COR-L47 (cell line): ENCODE measurements at regions not wholly inside any gene's neighbourhood (a gene's known extent, or its start where the extent isn't known, plus 50 kb on each side); places are given as distances from the start of the nearest gene placed in this dataset.

Experiments
- DNase-seq: peaks from one replicate; lab custom pipeline; 2025; lab: John Stamatoyannopoulos, UW

DNA sequence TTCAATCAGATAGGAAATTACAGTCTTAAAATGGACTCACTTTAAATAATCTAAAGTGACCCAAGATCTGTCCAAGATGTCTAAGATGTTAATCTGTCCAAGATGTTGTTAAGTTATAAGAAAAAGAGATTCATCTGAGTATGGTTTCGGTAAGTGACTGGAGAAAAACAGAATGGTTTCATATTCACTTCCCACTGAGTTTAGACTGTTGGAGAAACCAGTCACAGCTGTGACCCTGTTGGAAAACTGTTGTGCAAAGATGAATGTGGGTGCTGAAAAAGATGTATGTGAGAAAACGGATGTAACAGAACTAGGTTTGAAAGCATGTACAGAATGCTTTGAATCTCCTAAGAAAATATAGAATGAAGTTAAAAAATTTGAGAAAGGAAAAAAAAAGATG lies 325.9 kb downstream of the COL12A1 start:
- DNase-seq: no peak

DNA sequence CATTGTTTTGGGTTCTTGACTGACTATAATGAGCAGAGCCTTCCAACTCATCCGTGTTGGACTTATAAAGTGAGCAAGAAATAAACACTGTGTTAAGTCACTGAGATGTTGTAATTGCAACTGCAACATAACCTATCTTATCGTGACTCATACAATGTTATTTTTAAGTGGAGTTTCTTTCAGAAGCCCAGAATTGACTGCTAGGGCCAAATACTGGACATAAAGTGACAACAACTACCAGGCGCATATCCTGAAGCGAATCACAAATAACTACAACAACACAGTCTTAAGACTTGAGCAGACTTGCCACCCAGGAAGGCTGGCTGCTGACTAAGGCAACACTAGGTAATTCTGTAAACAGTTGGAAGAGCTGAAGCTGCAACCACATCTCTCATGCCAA lies 326.6 kb downstream of the COL12A1 start:
- DNase-seq: no peak

DNA sequence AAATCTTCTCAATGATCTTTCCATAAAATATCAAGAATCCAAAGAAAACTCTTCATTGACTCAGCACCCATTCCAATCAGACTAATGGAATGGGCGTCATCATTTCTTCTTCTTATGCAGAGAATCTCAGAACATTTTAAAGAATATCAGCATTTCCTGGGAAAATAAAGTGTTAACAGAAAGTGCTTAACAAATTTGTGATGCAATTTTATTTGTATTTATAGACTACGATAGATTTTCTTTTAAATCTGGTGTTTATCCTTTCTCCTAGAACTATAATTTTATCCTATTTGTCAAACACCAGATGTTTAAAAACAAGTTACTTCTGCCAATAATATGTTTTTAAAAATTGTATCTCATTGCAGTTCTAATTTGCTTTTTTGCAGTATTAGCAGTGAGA lies 330.7 kb downstream of the COL12A1 start:
- DNase-seq: no peak

DNA sequence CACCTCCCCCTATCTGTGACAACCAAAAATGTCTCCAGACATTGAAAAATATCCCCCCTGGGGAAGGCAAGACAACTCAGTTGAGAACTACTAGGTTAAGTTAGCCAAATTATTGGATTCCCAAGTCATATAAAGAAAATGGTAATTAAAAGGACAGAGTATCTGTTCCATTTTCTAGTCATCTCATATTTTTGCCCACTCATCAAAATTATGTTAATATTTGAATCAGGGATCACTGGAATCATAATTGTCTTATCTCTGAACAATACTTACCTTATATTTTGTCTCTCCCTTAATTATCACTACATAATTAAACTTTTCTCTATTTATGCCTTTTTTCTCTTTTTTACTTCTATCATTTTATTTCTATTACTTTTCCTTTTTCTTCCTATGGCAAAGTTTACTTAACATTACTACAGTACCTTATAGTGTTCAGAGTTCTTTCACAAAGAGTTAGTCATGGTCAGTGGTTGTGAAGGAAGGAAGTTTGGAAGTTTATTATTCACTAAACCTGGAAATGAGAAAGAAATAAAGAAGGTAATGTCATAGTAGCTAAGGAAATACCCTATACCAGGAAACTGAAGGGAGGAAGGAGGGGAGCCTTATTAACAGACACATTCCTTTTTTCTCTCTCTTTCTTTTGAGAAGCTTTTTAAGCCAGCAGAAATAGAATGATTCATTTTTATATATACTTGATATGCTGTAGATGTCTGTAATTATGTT lies 332.9 kb downstream of the COL12A1 start:
- DNase-seq: no peak

DNA sequence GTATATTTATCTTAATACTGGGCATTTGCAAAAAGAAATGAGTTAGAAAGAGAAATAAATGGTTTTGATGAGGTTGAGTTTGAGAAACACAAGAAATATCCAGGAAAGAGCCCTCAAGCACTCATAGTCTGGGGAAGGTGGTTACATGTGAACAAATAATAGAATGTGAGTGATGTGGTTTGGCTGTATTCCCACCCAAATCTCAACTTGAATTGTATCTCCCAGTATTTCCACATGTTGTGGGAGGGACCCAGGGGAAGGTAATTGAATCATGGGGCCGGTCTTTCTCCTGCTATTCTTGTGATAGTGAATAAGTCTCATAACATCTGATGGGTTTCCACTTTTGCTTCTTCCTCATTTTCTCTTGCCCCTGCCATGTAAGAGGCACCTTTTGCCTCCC lies 334.1 kb downstream of the COL12A1 start:
- no peak for DNase-seq

DNA sequence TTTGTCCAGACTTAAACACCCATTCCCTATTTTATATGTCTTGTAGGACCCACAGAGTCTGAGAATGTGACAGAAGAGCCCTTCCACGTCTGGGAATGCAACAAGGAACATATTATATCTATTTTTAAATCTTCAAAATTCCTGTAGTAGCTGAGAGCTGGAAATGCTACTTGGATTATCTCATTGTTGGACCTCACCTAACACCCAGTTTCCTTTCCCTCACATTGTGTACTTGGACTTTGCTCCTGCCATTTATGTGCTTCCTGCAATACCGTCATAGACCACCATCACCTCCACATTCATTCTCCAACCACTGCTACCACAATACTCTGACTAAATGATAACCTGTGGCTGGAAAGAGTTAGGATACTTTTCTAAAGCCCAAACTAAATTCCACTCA lies 335.4 kb downstream of the COL12A1 start:
- DNase-seq: no peak

DNA sequence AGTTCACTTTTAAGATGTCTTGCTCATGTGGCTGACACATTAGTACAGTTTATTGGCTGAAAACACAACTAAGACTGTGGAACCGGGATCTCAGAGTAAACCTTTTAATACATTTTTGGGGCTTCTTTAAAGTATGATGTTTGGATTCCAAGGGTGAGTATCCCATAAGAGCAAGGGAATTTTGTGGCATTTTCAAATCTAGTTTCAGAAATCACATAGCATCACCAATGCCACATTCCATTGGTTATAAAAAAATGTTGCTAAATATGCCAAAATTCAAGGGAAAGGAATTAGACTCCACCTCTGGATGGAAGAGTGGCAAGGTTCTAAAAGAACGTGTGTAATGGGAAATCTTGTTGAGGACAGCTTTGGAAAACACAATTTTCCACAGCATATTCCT lies 338.6 kb downstream of the COL12A1 start:
- no peak for DNase-seq

DNA sequence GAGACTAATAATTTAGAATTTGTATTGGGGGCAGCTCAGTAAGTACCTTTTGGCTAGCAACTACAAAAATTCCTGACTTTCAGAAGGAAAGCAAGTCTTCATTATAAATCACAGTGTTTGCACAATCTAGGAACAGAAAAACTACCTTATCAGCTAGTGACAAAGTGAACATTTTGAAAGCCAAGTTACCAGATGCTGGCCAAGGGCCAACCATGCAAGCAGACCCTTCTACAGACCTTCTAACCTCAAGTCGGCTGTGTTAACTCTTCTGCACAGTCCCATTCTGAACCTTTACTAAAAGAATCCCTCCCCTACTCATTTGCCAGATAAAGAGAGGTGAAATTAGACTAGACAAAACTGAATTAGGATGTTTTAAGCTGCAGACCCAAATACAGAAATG lies 341.9 kb downstream of the COL12A1 start:
- DNase-seq: no peak

DNA sequence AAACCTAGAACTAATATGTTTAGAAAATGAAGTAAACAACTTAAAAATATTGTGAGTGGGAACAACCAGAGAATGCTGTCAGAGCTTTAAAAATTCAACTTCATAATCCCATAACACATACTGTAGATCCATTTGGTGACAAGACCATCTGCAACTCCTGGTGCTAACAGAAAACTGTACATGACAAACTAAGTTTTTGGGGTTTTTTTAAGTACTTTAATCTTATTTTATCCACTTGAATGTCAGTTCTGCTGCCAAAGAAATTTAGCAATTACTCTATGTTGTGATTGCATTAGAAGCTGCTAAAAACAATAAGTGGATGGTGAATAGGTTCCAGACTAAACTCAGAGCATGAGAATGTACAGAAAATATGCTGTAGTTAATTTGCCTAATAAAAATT lies 345.4 kb downstream of the COL12A1 start:
- DNase-seq: no peak

DNA sequence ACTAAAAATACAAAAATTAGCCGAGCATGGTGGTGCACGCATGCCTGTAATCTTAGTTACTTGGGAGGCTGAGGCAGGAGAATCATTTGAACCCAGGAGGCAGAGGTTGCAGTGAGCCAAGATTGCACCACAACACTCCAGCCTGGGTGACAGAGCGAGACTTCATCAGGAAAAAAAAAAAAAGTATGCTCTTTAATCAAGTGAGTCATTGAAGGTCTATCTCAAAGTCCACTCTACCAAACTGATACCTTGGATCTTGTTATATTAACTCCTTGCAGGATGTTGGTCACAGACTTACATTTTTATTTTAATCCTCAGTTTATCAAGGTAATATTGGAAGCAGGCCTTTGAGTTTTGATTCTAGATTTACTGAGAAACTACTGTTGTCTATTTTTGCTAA lies 348.7 kb downstream of the COL12A1 start:
- no peak for DNase-seq

DNA sequence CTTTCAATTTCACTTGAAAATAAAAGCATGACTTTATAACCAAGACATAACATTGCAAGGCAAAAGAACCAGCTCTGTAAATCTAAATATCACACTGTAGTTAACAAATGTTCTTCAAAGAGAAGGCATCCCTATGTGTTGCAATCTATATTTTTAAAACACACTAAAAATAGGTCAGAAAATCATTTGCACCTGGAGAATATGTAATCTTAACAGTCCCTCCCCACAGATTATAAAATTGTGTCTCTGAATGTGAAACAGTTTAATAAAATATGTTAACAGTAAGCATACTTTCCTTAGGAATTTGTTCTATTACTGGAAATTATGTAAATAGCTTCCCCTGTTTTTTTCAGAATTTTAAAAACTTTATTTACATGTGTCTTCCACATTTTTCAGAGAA lies 351.9 kb downstream of the COL12A1 start:
- DNase-seq: no peak

DNA sequence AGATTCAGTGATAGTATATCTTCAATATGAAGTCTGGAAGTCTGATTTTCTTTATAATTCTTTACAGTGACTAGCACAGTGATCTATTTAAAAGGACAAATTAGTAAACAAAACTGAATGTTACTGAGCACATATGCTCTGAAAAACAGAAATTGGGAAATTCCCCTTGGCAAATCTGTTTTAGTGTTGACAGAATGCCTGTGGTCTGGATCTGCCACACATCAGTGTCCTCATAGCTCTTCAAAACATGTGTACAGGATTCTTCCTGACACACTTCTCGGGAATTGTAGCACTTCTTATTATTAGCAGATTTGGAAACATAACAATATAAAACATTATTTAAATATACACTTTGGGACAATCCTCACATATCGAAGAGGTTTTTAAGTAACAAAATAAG lies 354.3 kb downstream of the COL12A1 start:
- DNase-seq: no peak

DNA sequence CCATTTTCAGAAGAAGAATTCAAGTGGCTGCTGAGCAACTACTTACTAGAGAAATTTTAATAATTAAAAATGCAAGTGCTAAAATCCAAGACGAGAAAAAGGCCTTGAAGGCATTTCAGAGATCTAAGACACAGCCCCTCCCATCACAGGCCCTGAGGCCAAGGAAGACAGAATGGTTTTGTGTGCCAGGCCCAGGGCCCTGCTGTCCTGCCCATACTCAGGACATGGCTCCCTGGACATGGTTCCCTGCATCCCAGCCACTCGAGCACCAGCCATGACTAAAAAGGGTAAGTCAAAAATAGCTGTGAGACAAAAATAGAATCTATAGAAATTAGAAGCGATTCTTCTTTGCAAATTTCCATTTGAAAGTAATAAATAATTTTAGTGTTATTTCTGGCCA lies 364.9 kb downstream of the COL12A1 start:
- DNase-seq: no peak

DNA sequence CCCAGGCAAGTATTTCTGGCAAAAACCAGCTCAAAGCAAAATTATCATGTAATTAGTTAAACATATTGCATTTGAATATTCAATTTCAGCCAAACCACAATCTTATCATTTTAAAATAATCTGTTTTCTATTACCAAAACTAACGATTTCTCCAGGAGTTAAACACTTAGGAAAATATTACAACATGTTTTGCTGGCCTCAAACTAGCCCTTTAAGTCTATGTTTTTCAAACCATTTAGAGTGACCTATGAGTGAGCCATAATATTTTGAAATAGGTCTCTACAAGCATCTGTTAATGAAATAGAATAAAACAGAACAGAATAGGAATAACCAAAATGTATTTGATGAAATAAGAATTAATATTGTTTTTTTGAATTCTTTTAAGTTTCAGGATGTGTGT lies 370.9 kb downstream of the COL12A1 start:
- no peak for DNase-seq

DNA sequence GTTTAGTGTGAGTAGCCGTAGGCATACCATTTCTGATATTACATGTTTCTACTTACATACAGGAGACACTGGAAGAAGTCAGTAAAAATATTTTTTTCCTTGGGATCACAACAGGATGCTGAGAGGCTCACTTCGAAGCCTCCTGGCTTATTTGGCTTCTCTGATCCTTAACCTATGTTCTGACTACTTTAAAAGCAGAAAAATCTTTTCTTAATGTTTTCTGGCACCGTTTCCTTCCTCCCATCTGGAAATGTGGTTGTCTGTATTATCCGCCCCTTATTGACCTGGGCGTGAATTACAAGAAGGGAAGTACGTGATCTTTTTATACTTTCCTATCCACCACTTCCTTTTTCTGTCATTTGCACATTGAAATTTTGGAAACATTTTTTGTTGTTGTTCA lies 379.6 kb downstream of the COL12A1 start:
- DNase-seq: no peak

DNA sequence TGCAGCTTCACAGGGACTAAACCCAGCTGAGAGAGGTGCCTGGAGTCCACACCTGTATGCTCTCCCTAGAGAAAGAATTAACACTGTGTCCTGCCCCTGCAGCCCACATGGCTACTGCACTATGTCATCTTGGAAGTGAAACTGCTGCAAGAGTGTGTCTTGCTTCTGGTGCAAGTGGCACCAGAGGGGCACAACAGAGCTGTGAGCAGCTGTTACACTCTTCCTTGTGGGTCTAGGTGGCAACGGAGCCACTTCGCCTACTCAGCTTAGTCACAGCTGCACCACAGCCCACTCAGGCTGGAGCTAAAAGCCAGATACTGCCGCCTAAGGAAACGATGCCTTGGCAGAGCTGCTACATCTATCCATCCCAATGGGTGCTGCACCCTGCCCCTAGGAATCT lies 391.4 kb downstream of the COL12A1 start:
- DNase-seq: no peak

DNA sequence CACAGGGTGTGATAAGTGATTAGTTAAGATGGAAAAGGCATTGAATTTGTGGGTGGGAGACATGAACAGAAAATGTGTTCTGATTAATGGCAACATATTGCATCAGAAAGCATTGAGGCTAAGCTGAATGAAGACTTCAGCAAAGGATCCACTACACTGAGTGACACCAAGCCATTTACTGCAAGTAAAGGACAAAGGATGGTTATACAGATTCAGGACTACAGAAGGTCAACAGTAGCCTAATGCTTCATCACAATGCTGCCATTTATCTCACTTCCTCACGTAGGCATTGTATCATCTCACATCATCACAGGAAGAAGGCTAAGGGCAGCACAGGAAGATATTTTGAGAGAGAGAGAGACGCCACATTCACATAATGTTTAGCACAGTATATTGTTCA lies 398.2 kb downstream of the COL12A1 start:
- DNase-seq: no peak

DNA sequence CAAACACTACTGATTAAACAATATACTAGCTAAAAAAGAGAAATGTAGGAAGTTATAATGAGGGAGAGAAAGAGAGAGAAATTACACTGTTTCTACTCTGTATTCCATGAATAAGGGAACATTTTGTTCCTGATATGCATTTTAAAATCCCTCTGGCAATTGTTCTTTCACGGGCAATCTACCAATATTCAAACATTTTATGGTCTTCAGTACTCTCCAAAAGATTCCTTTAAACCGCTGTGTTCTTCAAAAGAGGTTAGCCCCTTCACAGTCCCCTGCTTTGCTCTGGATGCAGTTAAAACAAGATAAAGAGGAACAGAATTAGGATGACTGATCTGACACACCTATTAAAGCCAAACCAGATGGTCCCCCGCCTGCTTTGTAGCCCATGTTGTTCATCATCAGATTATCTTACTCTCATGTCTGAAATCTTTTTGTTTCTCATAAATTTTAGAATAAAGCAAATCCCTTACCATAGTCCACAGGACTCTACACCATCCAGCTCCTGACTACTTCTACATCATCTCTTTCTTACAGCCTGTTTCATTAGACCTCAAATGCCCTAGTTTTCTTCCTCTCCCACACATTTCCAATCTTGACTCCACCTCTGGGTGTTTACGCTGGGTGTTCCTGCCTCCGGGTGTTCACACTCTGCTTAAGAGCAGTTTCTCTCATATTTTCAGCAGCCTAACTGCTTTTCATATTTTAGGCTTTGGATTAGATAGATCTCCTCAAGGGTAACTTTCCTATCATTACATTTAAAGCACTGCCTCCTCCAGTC lies 399.7 kb downstream of the COL12A1 start:
- DNase-seq: no peak

DNA sequence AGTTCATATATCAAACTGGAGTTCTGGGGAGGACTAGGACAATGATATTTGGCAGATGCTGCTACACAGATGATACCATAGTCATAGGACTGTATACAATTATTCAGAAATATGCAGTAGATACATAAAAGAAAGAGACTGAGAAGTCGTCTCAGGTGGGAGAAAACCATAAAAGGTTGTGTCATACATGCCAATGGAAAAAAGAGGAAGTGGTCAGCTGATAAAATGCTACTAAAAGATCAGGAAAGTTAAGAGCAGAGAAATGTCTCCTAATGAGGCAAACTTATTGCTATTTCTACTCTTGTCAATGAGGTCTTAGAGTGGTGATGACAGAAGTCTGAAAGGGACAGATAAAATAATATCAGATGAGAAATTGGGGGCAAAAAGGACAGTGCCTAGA lies 407.6 kb downstream of the COL12A1 start:
- no peak for DNase-seq

DNA sequence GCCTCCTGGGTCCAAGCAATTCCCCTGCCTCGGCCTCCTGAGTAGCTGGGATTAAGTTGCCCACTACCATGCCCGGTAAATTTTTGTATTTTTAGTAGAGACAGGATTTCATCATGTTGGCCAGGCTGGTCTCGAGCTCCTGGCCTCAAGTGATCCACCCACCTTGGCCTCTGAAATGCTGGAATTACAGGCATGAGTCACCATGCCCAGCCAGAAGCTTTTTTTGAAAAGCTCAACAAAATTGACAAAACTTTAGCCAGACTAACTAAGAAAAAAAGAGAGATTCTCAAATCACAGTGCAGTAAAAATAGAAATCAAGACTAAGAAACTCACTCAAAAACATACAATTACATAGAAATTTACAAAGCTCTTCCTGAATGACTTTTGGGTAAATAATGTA lies 420.6 kb downstream of the COL12A1 start:
- DNase-seq: no peak

DNA sequence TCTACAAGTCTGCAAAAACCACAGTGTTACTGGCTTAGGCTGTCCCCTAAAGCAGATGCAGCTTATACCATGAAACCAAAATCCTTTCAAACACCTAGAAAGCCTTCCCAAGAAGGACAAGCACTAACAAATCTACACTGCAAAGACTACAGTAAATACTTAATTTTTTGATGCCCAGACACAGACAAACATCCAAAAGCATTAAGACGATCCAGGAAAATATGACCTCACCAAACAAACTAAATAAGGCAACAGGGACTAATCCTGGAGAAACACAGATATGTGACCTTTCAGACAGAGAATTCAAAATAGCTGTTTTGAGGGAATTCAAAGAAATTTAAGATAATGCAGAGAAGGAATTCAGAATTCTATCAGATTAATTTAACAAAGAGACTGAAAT lies 423.5 kb downstream of the COL12A1 start:
- DNase-seq: no peak

DNA sequence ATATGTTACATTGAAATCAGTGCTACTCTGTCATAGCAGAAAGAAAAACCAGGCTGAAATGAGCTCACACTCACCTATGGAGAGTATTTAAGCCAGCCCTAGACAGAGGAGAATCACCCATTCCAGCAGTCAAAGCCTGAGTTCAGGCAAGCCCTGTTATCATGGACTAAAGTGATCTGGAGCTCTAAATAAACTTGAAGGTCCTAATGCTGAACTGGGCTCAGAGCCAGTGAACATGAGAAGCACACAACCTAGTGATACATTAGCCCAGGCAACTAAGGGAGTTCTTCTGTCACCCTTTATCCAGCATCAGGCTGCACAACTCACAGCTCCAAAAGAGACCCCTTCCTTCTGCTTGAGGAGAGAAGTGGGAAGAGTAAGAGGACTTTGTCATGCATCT lies 425.0 kb downstream of the COL12A1 start:
- no peak for DNase-seq

DNA sequence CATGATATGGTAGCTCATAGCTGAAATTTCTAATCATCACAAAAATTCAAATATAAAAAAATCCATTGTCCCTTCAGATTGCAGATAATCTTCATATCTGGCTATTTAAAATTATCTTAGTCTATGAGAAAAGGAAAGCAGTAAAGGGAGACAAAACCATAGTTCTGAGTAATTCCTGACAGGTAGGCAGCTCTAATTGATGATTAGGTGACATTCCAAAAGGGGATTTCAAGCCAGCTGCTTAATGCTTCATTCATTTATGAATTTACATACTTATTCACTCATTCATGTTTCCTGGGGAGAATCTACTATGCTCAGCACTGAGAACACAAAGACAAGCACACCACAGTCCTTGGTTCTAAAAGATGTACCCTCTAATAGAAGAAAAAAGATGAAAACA lies 437.1 kb downstream of the COL12A1 start:
- DNase-seq: no peak

DNA sequence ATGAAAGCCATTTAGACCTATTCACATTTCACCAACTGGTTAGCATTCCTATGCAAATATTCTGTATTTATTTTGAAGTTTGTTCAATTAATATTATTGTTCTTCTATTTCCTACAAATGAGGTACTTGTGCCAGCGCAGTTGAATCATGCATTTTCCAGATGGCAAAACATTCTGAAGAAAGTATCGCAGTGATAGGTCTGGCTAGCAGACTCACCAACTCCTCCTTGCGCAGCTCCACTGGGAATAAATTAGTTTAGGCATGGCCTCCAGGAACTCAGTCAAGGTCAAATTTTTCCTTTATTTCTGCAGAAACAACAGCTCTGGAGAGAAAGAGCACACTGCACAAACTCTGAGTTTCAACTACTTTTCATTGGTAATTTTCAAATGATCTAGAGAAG lies 437.7 kb downstream of the COL12A1 start:
- DNase-seq: no peak
